Panc1 (cell line): ENCODE measurements at regions not wholly inside any gene's neighbourhood (a gene's known extent, or its start where the extent isn't known, plus 50 kb on each side); places are given as distances from the start of the nearest gene placed in this dataset.

ENCODE experiments used
- ATAC-seq: fragments of 200-7000 bp; cut with Tn5 transposase; 2 replicates; pipeline ENCODE4 v1.9.1; 2020; ENCODE audit warnings: mild to moderate bottlenecking, moderate library complexity
- BruUV-seq: library from RNA; stranded (reverse); fragments of 400-500 nt; replicated peaks from 2 replicates; lab custom pipeline; 2021; lab: Mats Ljungman, UMichigan
- CTCF ChIA-PET: fragments of 300-600 bp; sonication (Branson Sonifier 250); formaldehyde crosslinking; loops from one replicate; lab custom pipeline; 2022; ENCODE audit warnings: antibody characterized with exemption; lab: Charles Lee
- POLR2A ChIA-PET: fragments of 300-600 bp; sonication (Branson Sonifier 250); formaldehyde crosslinking; loops from one replicate; lab custom pipeline; 2022; ENCODE audit warnings: antibody characterized with exemption; lab: Charles Lee
- DNase-seq: peaks from one replicate; pipeline ENCODE4 v3.0.0-alpha.2; 2010; ENCODE audit warnings: low read depth, low spot score
- H3K27ac ChIP-seq: 2 replicates; pipeline ENCODE4 v1.5.1; 2011; ENCODE audit warnings: mild to moderate bottlenecking, low read length, inconsistent platforms
- H3K27me3 ChIP-seq: fragments of 200-500 bp; sonication (Bioruptor generic); 2 replicates; pipeline ENCODE4 v1.6.0; 2014; ENCODE audit warnings: low read length, inconsistent platforms; ENCODE audit not compliant: control insufficient read depth, insufficient read depth
- H3K36me3 ChIP-seq: fragments of 200-500 bp; sonication (Bioruptor generic); 2 replicates; pipeline ENCODE4 v1.5.1; 2014; ENCODE audit warnings: inconsistent platforms, mild to moderate bottlenecking, low read length, moderate library complexity; ENCODE audit not compliant: control insufficient read depth, insufficient read depth
- H3K4me1 ChIP-seq: 2 replicates; pipeline ENCODE4 v1.5.1; 2011; ENCODE audit warnings: inconsistent platforms, mild to moderate bottlenecking, low read length, moderate library complexity; ENCODE audit not compliant: control insufficient read depth, insufficient read depth
- H3K4me3 ChIP-seq, 2 experiments: 2 replicates each; pipeline ENCODE4 v1.5.1; 2011 to 2012; ENCODE audit warnings: low read depth in 2 of 2, low read length in 2 of 2, mild to moderate bottlenecking in 2 of 2, inconsistent platforms in 1 of 2, moderate library complexity in 1 of 2
- H3K9me3 ChIP-seq: fragments of 200-500 bp; sonication (Bioruptor generic); 2 replicates; pipeline ENCODE4 v1.5.1; 2014; ENCODE audit warnings: low read depth, mild to moderate bottlenecking, inconsistent platforms, low read length, moderate library complexity; ENCODE audit not compliant: control insufficient read depth, insufficient read depth
- CTCF ChIP-seq: fragments of 450-650 bp; IDR thresholded peaks from 2 replicates; pipeline ENCODE4 v1.5.1; 2017; ENCODE audit warnings: mild to moderate bottlenecking
- POLR2AphosphoS5 ChIP-seq: IDR thresholded peaks from 2 replicates; pipeline ENCODE4 v1.6.1; 2012; ENCODE audit warnings: mild to moderate bottlenecking, low read depth, low read length, moderate library complexity
- REST ChIP-seq, 2 experiments: IDR thresholded peaks; 2 replicates each; pipeline ENCODE4 v1.6.1; 2011 to 2012; ENCODE audit warnings: low read depth in 2 of 2, control low read depth in 1 of 2, low read length in 1 of 2, mild to moderate bottlenecking in 1 of 2, moderate library complexity in 1 of 2; ENCODE audit not compliant: insufficient read depth in 1 of 2
- SIN3A ChIP-seq: IDR thresholded peaks from 2 replicates; pipeline ENCODE4 v1.6.1; 2012; ENCODE audit warnings: low read depth, mild to moderate bottlenecking, low read length, moderate library complexity, borderline replicate concordance; ENCODE audit not compliant: insufficient read depth
- TCF7L2 ChIP-seq: IDR thresholded peaks from 2 replicates; pipeline ENCODE4 v1.6.1; 2011; ENCODE audit warnings: mild to moderate bottlenecking, low read depth, low read length, inconsistent platforms
- in situ Hi-C: cut with HindIII; loops from 2 replicates; pipeline ENCODE4 v1.10.0; 2016; ENCODE audit warnings: low sequenced_read_pairs, low pct_unique_long_range_greater_than_20kb
- intact Hi-C: fragments of 100-400 bp; cut with micrococcal nuclease; formaldehyde crosslinking; loops from one replicate; pipeline ENCODE4 v1.10.0; 2022; ENCODE audit not compliant: unreplicated experiment

- Histone ChIP-seq H3K9me3 (no peaks in the 10 kb centered on the region), H3K27ac (no peak overlapping the region), H3K4me3 (no peak overlapping the region), H3K27me3 (no peaks in the 10 kb centered on the region), H3K4me1 (no peaks in the 10 kb centered on the region), H3K36me3 (no peaks in the 10 kb centered on the region)
- no peak for DNase-seq
- ChIA-PET POLR2A (no interaction called here), CTCF (no interaction called here)
- in situ Hi-C loops: no loop called here
- BruUV-seq: no TSS peak
- TF ChIP-seq TCF7L2 (no peak), POLR2AphosphoS5 (no peak)
- intact Hi-C loops: no loop called here
- no peak for ATAC-seq
Measured at GRCh38 chr2:125168442-125168841, 1143.4 kb downstream of the CNTNAP5 start.

DNA sequence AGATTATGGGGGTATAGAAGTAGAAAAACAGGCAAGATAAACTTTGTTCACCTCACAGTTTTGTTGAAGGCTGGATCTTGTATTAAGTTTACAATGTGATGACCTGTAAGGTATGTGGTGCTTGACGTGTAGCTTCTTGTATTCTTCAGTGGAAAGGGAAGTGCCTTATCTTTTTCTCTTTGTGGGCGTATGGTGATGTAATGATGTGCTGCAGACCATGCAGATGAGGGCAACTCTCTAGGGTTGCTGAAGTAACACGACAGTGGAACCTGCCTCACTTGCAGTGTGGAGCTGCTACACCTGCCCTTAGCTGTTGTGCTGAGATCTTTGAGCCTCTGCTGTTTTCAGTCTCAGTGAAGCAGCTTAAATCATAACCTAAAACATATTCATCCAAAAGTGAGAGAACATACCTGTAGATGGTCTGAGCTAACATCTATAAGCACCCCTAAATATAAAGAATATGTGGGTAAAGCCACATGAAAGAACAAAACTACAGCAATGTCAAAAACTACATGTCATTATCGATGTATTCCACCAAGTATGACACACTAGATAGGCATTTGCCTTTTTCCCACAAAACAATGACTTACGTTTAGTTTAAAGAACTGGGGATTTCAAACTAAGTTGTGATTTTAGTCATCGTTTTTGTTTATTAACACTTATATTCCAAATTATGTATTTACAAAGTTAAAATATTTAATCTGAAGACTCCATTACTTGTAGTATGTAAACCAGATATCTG, 1144.1 kb downstream of the CNTNAP5 start:
- ChIA-PET POLR2A (no interaction called here), CTCF (no interaction called here)
- intact Hi-C loops (no loop called here), in situ Hi-C loops (no loop called here)
- TF ChIP-seq CTCF: no peak
- H3K9me3 ChIP-seq: no peaks in the 10 kb centered on the region
- ATAC-seq: no peak
- H3K27ac ChIP-seq: no peak overlapping the region
- H3K36me3 ChIP-seq: no peaks in the 10 kb centered on the region
- no peak for DNase-seq
- H3K4me3 ChIP-seq: no peak overlapping the region
- no TSS peak for BruUV-seq
- H3K4me1 ChIP-seq: no peaks in the 10 kb centered on the region
- H3K27me3 ChIP-seq: no peaks in the 10 kb centered on the region

DNA sequence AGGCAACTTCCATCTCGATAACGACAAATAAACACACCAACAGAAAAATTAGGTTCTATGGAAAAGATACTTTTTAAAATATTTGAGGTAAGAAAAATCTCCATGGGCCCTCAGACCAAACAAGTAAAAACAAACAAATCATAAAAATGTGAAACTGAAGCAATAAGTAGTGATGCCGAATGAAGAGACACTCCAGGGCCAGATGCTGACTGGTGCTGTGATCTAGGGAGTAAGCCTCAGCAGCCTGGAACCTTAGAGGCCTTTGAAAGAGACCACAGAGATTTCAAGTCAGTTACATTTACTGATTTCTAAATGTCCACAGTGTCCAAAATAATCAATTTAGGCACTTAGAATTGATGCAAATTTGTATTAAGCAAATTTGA, 1144.7 kb downstream of the CNTNAP5 start:
- Histone ChIP-seq H3K27me3 (no peaks in the 10 kb centered on the region), H3K4me1 (no peaks in the 10 kb centered on the region), H3K4me3 (no peak overlapping the region), H3K27ac (no peak overlapping the region), H3K36me3 (no peaks in the 10 kb centered on the region), H3K9me3 (no peaks in the 10 kb centered on the region)
- intact Hi-C loops (no loop called here), in situ Hi-C loops (no loop called here)
- DNase-seq (no peak), ATAC-seq (no peak)
- CTCF ChIA-PET: no interaction called here
- BruUV-seq: no TSS peak
- POLR2A ChIA-PET: no interaction called here
- no peak for TF ChIP-seq REST (IDR thresholded peaks at IDR 0.05; ENCODE audit: insufficient read depth in 1 of 2, low read depth in 2 of 2, low read length in 1 of 2)
- TF ChIP-seq TCF7L2: no peak
- TF ChIP-seq SIN3A: no peak
- TF ChIP-seq POLR2AphosphoS5: no peak
- no peak for TF ChIP-seq CTCF
